Subcutaneous abdominal adipose tissue (tissue), 5 donors: ENCODE measurements at regions not wholly inside any gene's neighbourhood (a gene's known extent, or its start where the extent isn't known, plus 50 kb on each side); places are given as distances from the start of the nearest gene placed in this dataset.

Experiments used
- H3K27ac ChIP-seq: one replicate; pipeline ENCODE4 v1.7.0; 2013; ENCODE audit warnings: low read depth, mild to moderate bottlenecking, inconsistent platforms, low read length, moderate library complexity
- H3K27me3 ChIP-seq, 5 donors: one replicate each; pipeline ENCODE4 v1.7.0; 2013; ENCODE audit warnings: low read length in 5 of 5, inconsistent platforms in 1 of 5; ENCODE audit not compliant: control insufficient read depth in 5 of 5, insufficient read depth in 4 of 5
- H3K36me3 ChIP-seq, 5 donors: one replicate each; pipeline ENCODE4 v1.7.0; 2013; ENCODE audit warnings: low read length in 5 of 5; ENCODE audit not compliant: control insufficient read depth in 5 of 5, insufficient read depth in 5 of 5
- H3K4me1 ChIP-seq, 5 donors: one replicate each; pipeline ENCODE4 v1.7.0; 2013; ENCODE audit warnings: low read length in 5 of 5, mild to moderate bottlenecking in 3 of 5, moderate library complexity in 1 of 5; ENCODE audit not compliant: control insufficient read depth in 5 of 5, insufficient read depth in 5 of 5
- H3K4me3 ChIP-seq, 5 donors: one replicate each; pipeline ENCODE4 v1.7.0; 2013; ENCODE audit warnings: low read length in 5 of 5, low read depth in 1 of 5
- H3K9ac ChIP-seq, 5 donors: one replicate each; pipeline ENCODE4 v1.7.0; 2013; ENCODE audit warnings: low read length in 5 of 5, mild to moderate bottlenecking in 4 of 5, moderate library complexity in 3 of 5
- H3K9me3 ChIP-seq, 5 donors: one replicate each; pipeline ENCODE4 v1.7.0; 2013; ENCODE audit warnings: low read length in 5 of 5; ENCODE audit not compliant: control insufficient read depth in 5 of 5
- donor health status: healthy.
- donor health status: healthy.
- donor health status: healthy.
- donor health status: healthy.
- donor health status: healthy.

DNA sequence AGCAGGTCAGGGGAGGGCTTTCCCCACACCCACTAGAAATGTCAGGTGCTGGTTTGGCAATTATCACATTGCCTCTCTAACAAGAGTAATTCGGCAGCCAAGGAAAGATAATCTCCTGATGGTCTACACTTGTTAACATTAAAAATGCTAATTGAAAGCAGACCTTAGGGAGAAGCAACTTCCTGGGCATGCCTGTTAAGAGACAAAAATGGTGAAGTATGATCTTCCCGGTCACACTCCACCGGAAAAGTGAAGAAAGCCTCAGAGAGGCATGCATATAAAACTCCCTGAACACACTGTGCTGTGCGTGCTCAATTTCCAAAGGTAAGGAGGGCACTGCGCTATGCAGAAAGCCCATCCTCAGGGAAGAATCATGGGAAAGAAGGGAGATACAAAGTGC is 244.3 kb downstream of the FAM170A start:
- no peak overlapping the region for H3K9ac ChIP-seq
- no peaks in the 10 kb centered on the region for H3K27me3 ChIP-seq
- H3K4me3 ChIP-seq, result no peak overlapping the region
- no peaks in the 10 kb centered on the region for H3K36me3 ChIP-seq
- H3K4me1 ChIP-seq, result no peaks in the 10 kb centered on the region
- H3K9me3 ChIP-seq, result no peaks in the 10 kb centered on the region
- H3K27ac ChIP-seq, result no peak overlapping the region

DNA sequence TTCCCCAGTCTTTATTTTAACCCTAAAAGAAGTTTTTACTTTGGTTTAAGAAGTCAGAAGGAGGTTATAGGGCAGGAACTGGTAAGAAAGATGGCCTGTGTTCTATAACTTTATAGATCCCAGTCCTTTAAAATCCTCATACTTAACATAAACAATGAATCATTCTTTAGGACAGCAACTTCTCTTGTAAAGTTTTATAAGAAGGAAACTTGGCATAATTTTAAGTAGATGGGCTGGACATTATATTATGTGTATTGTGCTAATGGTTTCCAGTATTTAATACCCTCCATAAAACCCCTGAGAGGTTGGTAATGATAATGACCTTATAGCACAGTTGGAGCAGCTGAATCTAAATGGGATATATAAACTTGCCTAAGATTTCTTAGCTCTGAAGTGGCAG is 247.2 kb downstream of the FAM170A start:
- Histone ChIP-seq H3K4me3 (no peak overlapping the region), H3K27me3 (no peaks in the 10 kb centered on the region), H3K9me3 (no peaks in the 10 kb centered on the region), H3K4me1 (peaks cover 0 to 12% (median 0%) of the 10 kb centered on the region in 5 donors), H3K36me3 (no peaks in the 10 kb centered on the region), H3K9ac (no peak overlapping the region), H3K27ac (no peak overlapping the region)

DNA sequence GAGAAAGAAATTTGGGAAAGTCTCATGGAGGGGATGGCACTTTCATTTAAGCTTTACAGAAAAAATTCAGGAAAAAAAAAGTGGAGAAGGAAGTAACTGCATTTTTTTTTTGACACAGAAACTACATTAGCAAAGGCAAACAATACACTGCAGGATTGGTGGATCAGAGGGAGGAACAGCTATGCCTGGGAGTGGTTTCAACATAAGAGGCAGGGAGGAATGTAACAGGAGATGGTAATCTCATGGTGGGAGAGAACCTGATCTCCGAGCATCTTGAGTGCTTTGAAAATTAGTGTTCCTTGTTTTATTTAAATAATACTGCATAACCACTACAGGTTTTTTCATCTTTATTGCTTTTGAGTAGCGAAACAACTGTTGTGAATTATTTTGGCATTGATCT is 249.4 kb downstream of the FAM170A start:
- H3K9me3 ChIP-seq, result no peaks in the 10 kb centered on the region
- H3K27me3 ChIP-seq, result no peaks in the 10 kb centered on the region
- H3K36me3 ChIP-seq, result no peaks in the 10 kb centered on the region
- H3K4me1 ChIP-seq, result peaks cover 0 to 12% (median 0%) of the 10 kb centered on the region in 5 donors
- H3K9ac ChIP-seq, result no peak overlapping the region
- H3K27ac ChIP-seq, result no peak overlapping the region
- no peak overlapping the region for H3K4me3 ChIP-seq

DNA sequence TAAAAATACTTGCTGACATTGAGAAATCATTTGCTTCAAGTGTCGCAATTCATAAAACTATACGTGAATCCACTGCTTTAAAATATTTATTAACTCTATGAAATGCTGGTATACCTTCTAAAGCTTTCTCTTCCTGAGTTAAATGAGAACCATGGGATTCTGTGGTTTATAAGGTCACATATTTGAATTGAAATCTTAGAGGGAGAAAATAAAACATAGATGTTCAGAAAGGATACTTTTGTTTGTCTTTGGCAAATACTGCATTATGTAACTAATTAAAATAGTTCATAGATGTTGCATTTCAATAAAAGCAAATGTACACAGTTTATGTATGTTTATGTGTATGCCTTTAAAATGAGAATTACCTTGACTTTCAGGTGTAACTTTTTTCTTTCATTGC is 250.1 kb downstream of the FAM170A start:
- no peaks in the 10 kb centered on the region for H3K27me3 ChIP-seq
- H3K4me1 ChIP-seq, result peaks cover 0 to 12% (median 0%) of the 10 kb centered on the region in 5 donors
- no peak overlapping the region for H3K4me3 ChIP-seq
- H3K9ac ChIP-seq, result no peak overlapping the region
- H3K9me3 ChIP-seq, result no peaks in the 10 kb centered on the region
- H3K36me3 ChIP-seq, result no peaks in the 10 kb centered on the region
- no peak overlapping the region for H3K27ac ChIP-seq

DNA sequence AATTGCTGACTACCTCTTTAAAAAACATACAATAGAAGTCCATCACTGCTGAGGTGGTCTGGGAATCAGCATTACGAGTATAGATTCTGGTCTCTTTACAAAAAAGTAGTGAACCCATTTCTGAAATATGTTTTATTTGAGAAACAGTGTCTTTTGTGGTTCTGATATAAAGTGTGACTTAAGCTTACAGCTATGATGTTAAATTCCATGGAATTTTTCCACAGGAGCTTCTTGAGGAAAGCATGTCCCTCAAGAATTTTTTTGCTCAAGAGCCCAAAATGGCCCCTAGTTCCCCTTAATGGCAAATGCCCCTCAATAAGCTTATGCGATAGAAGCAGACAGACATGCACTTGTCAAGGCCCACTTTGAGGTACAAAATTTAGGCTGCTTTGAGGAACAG is 265.7 kb downstream of the FAM170A start:
- no peak overlapping the region for H3K4me3 ChIP-seq
- no peak overlapping the region for H3K9ac ChIP-seq
- no peaks in the 10 kb centered on the region for H3K36me3 ChIP-seq
- H3K4me1 ChIP-seq, result no peaks in the 10 kb centered on the region
- no peaks in the 10 kb centered on the region for H3K9me3 ChIP-seq
- no peak overlapping the region for H3K27ac ChIP-seq
- H3K27me3 ChIP-seq, result no peaks in the 10 kb centered on the region

DNA sequence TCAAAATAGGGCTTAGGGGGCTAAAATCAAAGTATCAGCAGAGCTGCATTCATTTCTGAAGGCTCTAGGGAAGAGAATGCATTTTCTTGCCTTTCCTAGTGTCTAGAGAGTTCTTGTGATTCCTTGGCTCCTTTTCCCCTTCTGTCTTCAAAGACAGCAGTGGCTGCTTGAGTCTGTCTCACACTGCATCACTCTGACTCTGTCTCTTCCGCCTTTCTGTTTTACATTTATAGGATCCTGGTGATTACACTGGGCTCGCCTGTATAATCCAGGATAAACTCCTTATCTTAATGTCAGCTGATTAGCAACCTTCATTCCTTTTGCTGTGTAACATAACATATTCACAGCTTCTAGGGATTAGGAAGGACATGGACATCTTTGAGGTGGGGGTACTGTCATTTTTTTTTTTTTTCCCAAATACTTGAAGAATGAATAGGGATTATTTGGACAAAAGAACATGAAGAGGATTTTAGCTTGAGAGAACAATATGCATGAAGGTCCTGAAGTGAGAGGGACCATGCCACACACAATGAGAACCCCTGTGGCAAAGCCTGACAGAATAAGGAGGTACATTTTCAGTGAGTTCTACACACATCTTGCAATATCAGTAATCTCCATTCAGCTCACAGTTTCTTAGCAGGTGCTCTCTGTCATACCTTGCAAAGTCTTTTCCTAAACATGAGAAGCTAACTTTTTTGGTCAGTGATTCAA is 267.6 kb downstream of the FAM170A start:
- H3K4me1 ChIP-seq, result no peaks in the 10 kb centered on the region
- no peaks in the 10 kb centered on the region for H3K36me3 ChIP-seq
- H3K4me3 ChIP-seq, result no peak overlapping the region
- no peaks in the 10 kb centered on the region for H3K27me3 ChIP-seq
- no peak overlapping the region for H3K9ac ChIP-seq
- H3K27ac ChIP-seq, result no peak overlapping the region
- H3K9me3 ChIP-seq, result no peaks in the 10 kb centered on the region

DNA sequence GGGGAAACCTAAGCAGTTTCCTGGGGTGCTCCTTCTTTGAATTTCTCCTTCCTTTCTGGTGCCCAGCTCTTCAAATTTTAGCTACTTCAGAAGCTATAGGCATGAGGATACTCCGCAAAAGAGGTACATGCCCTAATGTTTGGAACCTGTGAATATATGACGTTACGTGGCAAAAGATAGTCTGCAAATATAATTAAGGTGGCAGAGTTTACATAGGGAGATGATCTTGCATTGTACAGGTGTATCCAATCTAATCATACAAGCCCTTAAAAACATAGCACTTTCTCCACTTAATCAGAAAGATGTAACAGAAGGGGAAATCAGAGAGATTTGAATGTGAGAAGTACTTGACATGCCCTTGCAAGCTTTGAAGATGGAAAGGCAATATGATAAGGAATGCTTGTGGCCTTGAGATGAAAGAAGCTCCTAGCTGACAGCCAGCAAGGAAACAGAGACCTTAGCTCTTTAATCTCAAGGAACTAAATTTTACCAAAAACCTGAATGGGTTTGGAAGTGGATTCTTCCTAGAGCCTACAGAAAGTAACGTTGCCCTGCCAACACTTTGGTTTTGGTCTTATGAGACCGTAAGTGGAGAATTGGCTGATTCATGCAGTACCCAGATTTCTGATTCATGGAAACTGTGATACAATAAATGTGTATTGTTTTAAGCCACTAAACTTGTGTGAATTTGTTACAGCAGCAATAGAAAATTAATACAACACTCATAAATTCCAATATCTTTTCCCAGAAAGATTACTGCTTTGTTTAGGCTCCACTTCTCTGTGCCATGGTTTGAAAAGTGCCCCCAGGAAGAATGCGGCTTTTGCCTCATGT is 268.4 kb downstream of the FAM170A start:
- Histone ChIP-seq H3K9ac (no peak overlapping the region), H3K4me1 (no peaks in the 10 kb centered on the region), H3K27me3 (no peaks in the 10 kb centered on the region), H3K4me3 (no peak overlapping the region), H3K27ac (no peak overlapping the region), H3K36me3 (no peaks in the 10 kb centered on the region), H3K9me3 (no peaks in the 10 kb centered on the region)

DNA sequence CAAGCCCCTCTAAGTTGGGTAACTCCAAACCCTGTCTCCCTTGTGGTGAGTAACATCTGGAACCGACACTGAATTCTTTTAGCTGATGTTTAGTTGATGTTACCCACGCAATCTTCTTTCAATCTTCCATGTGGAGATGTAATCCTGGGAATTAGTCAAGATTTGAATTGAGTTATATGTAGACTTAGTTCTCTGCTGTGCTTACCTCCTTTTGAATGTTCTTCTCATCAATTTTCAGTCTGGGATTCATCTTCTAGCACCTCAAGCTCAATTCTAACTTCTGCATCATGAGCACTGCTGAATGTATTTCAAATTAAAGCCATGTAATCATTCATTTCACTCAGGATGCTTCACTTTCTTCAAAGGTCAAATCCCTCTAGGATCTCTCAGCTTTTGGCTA is 270.6 kb downstream of the FAM170A start:
- Histone ChIP-seq H3K9ac (no peak overlapping the region), H3K4me1 (no peaks in the 10 kb centered on the region), H3K36me3 (no peaks in the 10 kb centered on the region), H3K4me3 (no peak overlapping the region), H3K27me3 (no peaks in the 10 kb centered on the region), H3K9me3 (no peaks in the 10 kb centered on the region), H3K27ac (no peak overlapping the region)

DNA sequence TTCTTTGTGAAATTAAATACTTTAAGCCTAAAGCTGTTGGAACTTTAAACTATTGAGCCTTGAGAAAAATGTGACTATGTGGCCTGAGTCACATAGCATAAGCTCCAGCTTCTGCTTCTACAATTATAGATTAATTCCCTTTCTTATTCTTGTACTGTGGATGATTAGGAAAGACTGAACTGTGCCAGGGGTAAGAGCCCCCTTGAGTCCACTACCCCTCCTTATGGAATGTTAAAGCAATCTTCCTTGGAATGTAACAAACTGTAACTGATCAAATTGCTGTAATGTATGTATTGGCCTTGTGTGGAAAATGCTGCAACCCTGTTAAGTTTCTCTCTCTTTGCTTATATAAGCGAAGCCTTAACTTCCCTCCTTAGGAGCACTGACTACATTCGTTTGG is 273.2 kb downstream of the FAM170A start:
- no peaks in the 10 kb centered on the region for H3K4me1 ChIP-seq
- H3K4me3 ChIP-seq, result no peak overlapping the region
- H3K9ac ChIP-seq, result no peak overlapping the region
- no peak overlapping the region for H3K27ac ChIP-seq
- H3K9me3 ChIP-seq, result peaks cover 0 to 3% (median 0%) of the 10 kb centered on the region in 5 donors
- H3K36me3 ChIP-seq, result no peaks in the 10 kb centered on the region
- H3K27me3 ChIP-seq, result no peaks in the 10 kb centered on the region

DNA sequence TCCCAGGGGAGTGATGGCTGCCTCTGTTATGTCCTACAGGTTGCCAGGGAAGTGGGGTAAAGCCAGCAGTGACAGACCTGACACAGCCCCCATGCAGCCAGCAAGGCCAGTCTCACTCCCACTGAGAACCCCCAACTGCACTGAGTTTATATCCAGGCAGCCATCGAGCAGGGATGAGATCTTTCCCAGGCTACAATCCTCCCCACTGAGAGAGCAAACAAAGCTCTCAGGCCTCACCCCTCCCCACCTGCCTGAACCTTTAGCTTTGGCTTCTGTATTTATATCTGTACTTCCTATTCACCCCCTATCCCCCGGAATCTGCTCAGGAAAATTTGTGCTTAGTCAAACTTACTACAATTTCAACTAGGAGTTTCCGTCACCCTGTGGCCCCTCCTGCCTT is 284.1 kb downstream of the FAM170A start:
- H3K9me3 ChIP-seq, result no peaks in the 10 kb centered on the region
- H3K27ac ChIP-seq, result no peak overlapping the region
- no peaks in the 10 kb centered on the region for H3K4me1 ChIP-seq
- H3K9ac ChIP-seq, result no peak overlapping the region
- no peaks in the 10 kb centered on the region for H3K27me3 ChIP-seq
- H3K36me3 ChIP-seq, result no peaks in the 10 kb centered on the region
- no peak overlapping the region for H3K4me3 ChIP-seq
